Nucleus accumbens (tissue), 56 donors: ENCODE measurements at regions not wholly inside any gene's neighbourhood (a gene's known extent, or its start where the extent isn't known, plus 50 kb on each side); places are given as distances from the start of the nearest gene placed in this dataset.
A peak's percentile ranks its signal among the peaks of the same experiment; 100 is the strongest.

Source experiments
- DNase-seq, 56 donors: peaks; one replicate each; lab custom pipeline; 2025; lab: John Stamatoyannopoulos, UW

- no peak for DNase-seq
Measured at GRCh38 chr11:116240710-116241109, 532.1 kb downstream of the BUD13 start.

DNA sequence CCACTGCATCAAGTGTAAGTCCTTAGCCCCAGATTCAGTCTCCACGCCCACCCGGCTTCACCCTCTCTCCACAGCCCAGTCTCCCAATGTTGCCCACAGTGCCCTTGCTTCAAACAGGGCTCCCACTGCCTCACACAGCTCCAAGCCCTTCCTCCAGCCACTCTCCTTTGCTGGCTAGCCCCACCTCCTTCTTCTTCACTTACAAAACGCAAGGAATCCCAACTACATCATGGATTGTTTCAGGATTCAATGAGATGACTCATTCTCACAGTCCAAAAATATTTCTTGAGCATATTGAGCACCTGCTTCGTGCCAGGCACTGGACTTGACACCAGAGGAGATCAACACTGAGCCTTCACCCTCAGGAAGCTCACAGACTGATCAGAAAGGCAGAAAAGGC is 533.5 kb downstream of the BUD13 start:
- DNase-seq: no peak

GRCh38 chr11:116234989-116235568 is 537.7 kb downstream of the BUD13 start:
- DNase-seq: no peak

- no peak for DNase-seq
Measured at GRCh38 chr11:116233561-116233960, 539.2 kb downstream of the BUD13 start.

- no peak for DNase-seq
Measured at GRCh38 chr11:116232364-116232828, 540.4 kb downstream of the BUD13 start.

DNA sequence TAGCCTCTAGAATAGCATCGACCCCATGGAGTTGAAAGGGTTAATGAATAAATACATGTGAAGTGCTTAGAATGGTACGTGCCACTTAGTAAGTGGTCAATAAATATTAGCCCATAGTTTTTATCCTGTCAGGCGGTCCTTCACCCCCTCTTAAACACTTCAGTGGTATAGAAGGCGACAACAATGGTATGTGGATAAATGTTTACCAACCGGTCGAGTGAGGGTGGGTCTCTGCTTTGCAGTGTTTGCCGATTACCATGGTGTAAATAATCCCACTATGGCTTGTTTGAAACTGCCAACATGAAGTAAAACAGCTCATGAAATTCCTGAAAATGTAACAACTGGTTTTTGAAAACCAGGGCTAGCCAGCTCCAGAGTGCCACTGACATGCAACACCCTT is 541.2 kb downstream of the BUD13 start:
- DNase-seq: no peak

DNA sequence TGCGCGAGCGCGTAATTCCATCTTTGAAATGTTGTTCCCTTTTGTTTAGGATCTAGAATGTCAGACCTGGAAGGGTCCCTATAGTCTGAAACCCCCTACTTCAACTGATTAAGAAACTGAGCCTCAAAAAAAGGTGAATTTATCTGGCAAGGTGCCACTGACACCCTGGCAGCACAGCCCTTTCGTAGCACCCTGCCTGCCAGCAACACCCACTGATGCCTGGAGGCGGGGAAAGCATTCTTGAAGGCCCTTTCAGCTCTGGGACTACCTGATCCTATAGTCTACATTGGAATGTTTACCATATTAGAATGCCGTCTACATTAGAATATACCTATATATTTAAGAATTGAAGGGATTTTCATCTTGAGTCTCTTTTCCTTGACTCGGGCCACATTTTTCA is 542.3 kb downstream of the BUD13 start:
- peak in 1 of 56 donors; percentile 13 for DNase-seq

DNA sequence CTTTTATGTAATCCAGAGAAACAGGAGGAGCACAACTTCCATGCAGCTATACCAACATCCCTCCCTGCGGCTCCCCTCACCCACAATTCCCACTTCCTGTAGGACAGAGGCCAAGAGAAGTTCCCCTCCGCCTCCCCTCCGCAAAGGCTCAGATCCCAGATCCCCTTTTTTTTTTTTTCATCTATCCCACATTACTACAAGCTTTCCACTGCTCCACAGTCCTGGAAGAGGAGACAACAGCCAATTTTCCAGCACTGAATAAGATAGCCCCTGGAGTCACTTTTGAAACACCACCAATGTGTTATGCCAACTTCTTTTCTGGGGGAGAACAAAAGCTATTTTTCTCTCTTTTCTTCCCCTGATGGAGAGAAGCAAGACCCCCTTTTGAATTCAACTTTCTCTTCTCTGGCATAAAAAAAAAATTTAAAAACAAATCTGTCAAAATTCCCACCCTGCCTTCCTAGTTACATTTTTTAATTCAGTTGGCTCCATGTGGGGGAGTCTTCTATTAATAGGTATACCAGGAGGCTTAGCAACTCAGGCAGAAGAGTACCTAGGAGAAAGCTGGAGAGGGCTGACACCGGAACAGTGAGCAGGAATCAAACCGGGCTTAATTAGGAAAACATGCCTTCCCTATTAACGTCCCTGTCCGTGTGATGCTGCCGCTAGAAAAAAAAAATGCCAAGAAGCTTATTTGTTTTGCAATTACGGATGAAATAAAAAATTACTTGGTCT is 543.4 kb downstream of the BUD13 start:
- DNase-seq: peak in 7 of 56 donors; percentile 4 to 38 (median 11)

GRCh38 chr11:116226731-116227130 is 546.1 kb downstream of the BUD13 start:
- DNase-seq: no peak

- no peak for DNase-seq
Measured at GRCh38 chr11:116225784-116226585, 546.8 kb downstream of the BUD13 start.

GRCh38 chr11:116225236-116225635 is 547.6 kb downstream of the BUD13 start:
- peak in 23 of 56 donors; percentile 7 to 71 (median 55) for DNase-seq

- DNase-seq: peak in 14 of 56 donors; percentile 14 to 71 (median 40)
Measured at GRCh38 chr11:116224889-116225200, 547.9 kb downstream of the BUD13 start.

- peak in 43 of 56 donors; percentile 5 to 85 (median 52) for DNase-seq
Measured at GRCh38 chr11:116224154-116224888, 548.5 kb downstream of the BUD13 start.

DNA sequence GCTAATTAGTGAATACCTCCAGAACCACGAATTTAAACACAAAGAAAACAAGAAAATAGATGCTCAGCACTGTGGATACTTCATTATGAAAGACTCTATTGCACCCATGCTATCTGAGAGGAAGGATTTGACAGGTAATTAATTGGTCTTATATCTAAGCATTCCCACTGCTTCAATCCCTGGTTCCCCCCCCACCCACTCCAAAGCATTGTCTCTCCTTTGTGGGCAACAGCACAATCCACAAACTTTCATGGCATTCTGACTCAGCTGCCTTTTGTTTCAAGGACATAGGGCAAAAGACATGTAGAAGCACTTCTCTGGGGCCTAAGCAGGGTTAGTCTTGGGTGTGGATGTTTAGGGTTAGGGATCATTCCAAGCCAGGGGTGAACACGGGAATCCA is 551.4 kb downstream of the BUD13 start:
- DNase-seq: no peak

DNA sequence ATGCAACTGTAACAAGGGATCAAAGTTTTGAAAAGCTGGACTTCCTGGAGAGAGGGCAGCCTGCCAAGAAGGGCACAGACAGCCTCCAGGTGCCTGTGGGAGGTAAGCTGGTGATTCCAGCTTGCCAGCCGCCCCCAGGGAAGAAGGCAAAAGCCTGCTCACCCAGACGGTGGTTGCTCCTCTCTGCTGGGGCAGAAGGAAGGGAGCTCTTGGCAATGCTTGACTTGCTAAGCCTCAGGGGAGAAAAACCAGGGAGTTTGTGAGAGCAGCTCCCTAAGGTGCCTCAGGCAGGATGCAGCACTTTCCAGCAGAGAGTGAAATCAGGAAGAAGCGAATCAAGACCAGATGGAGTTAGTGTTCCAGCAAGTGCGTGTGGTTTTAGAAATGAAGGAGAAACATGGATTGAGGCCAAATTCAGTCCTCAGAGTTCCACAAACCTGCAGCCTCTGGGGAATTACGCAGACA is 553.6 kb downstream of the BUD13 start:
- no peak for DNase-seq

DNA sequence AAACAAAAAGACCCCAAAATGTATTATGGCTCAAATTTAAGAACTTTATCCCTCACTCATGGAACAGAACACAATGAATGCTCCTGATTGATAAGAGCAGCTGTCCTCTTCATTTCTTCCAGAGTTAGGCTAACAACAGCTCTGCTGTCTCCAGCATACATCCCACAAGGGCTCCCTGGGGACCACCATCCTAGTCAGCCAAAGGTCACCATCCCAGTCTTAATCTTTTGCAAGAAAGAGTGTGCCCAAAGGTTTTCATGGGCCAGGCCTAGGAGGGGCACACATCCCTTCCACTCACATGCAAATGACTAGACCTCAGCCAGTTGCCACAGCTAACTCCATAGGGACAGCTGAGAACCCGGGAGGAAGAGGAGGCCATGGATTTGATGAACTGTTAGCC is 555.3 kb downstream of the BUD13 start:
- DNase-seq: no peak

- DNase-seq: peak in 26 of 56 donors; percentile 2 to 80 (median 38)
Measured at GRCh38 chr11:116217006-116217405, 555.8 kb downstream of the BUD13 start.

DNA sequence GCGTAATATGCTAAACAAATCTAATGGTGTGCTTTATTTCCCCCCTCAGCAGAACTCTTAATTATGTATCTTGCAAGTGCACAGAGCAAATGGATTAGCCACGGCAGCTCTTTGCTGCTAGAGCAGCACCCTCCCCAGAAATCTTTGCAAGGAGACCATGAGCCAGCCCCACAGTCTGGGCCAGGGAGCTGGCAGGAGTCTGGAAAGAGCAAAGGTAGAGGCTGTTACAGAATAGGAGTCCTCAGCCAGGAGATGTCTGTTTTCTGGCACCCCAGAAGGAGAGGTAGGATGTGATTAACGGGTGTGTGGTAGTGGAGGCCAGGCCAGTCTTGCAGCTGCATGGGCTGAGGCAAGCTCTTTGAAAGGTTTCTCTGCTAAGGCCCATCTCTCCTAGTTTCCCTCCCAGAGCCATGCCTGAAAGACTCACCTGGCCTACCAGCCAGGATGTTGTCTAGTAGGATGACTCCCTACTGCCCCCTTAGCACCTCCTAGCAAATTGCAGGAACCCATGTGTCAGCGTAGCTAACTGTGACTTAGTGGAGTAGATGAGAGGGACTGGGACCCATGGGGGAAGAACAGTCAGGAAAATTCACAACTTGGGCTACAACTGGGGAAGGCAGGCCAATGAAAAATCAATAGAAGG is 557.2 kb downstream of the BUD13 start:
- DNase-seq: no peak

- no peak for DNase-seq
Measured at GRCh38 chr11:116211147-116211546, 561.6 kb downstream of the BUD13 start.

GRCh38 chr11:116210663-116211062 is 562.1 kb downstream of the BUD13 start:
- no peak for DNase-seq
